ENCODE measurements at regions not wholly inside any gene's neighbourhood (a gene's known extent, or its start where the extent isn't known, plus 50 kb on each side); places are given as distances from the start of the nearest gene placed in this dataset.

- TF ChIP-seq CTCF (IDR thresholded peaks at IDR 0.05; ENCODE audit: low read depth, low read length), result no peak
- H3K4me3 ChIP-seq (ENCODE audit: low read depth, low read length), result no peak overlapping the region
Observed at GRCh38 chr6:142666599-142667185, 278.3 kb downstream of the HIVEP2 start.

GRCh38 chr6:142669471-142670351, 275.3 kb downstream of the HIVEP2 start:
- no peak overlapping the region for H3K4me3 ChIP-seq (ENCODE audit: low read depth, low read length)
- TF ChIP-seq CTCF (IDR thresholded peaks at IDR 0.05; ENCODE audit: low read depth, low read length), result no peak

- no peak for TF ChIP-seq CTCF (IDR thresholded peaks at IDR 0.05; ENCODE audit: low read depth, low read length)
- H3K4me3 ChIP-seq (ENCODE audit: low read depth, low read length), result no peak overlapping the region
Observed at GRCh38 chr6:142671791-142672190, 273.2 kb downstream of the HIVEP2 start.

- no peak for TF ChIP-seq CTCF (IDR thresholded peaks at IDR 0.05; ENCODE audit: low read depth, low read length)
- no peak overlapping the region for H3K4me3 ChIP-seq (ENCODE audit: low read depth, low read length)
Observed at GRCh38 chr6:142675517-142675916, 269.5 kb downstream of the HIVEP2 start.

- H3K4me3 ChIP-seq (ENCODE audit: low read depth, low read length), result no peak overlapping the region
- no peak for TF ChIP-seq CTCF (IDR thresholded peaks at IDR 0.05; ENCODE audit: low read depth, low read length)
Observed at GRCh38 chr6:142676027-142676443, 268.9 kb downstream of the HIVEP2 start.

GRCh38 chr6:142676647-142677192, 268.3 kb downstream of the HIVEP2 start:
- H3K4me3 ChIP-seq (ENCODE audit: low read depth, low read length), result no peak overlapping the region
- TF ChIP-seq CTCF (IDR thresholded peaks at IDR 0.05; ENCODE audit: low read depth, low read length), result no peak

Measured in WI38 (cell line).